Thoracic aorta (tissue), 2 donors: ENCODE measurements at regions not wholly inside any gene's neighbourhood (a gene's known extent, or its start where the extent isn't known, plus 50 kb on each side); places are given as distances from the start of the nearest gene placed in this dataset.

Source experiments
- ATAC-seq: fragments of 150-250 bp; one replicate; pipeline ENCODE4 v1.8.0; 2017; ENCODE audit warnings: low read depth; ENCODE audit not compliant: insufficient number of reproducible peaks, low FRiP score
- DNase-seq: peaks from one replicate; pipeline ENCODE4 v3.0.0-alpha.2; 2020; ENCODE audit warnings: low spot score
- H3K27ac ChIP-seq, 2 donors: fragments of 200-600 bp; sonication (generic); 1 replicate in 1 of 2; 2 replicates in 1 of 2; pipeline ENCODE4 v1.5.1; 2016; ENCODE audit warnings: mild to moderate bottlenecking in 2 of 2, moderate library complexity in 2 of 2
- H3K27me3 ChIP-seq: fragments of 200-600 bp; sonication (generic); replicated peaks from 2 replicates; pipeline ENCODE4 v1.6.0; 2016; ENCODE audit warnings: mild to moderate bottlenecking; ENCODE audit not compliant: insufficient read depth
- H3K36me3 ChIP-seq: fragments of 200-600 bp; sonication (generic); one replicate; pipeline ENCODE4 v1.5.1; 2016
- H3K4me1 ChIP-seq, 2 donors: fragments of 200-600 bp; sonication (generic); 1 replicate in 1 of 2; 2 replicates in 1 of 2; pipeline versions ENCODE4 v1.5.1 to v1.6.0; 2016; ENCODE audit warnings: low read depth in 2 of 2, mild to moderate bottlenecking in 1 of 2; ENCODE audit not compliant: control insufficient read depth in 1 of 2
- H3K4me3 ChIP-seq: fragments of 200-600 bp; sonication (generic); 2 replicates; pipeline ENCODE4 v1.5.1; 2016; ENCODE audit warnings: mild to moderate bottlenecking
- H3K9me3 ChIP-seq: fragments of 200-600 bp; sonication (generic); 2 replicates; pipeline ENCODE4 v1.5.1; 2016
- CTCF ChIP-seq: fragments of 200-600 bp; sonication (generic); IDR thresholded peaks from one replicate; pipeline ENCODE4 v1.5.1; 2019; ENCODE audit warnings: antibody characterized with exemption

- no peaks in the 10 kb centered on the region for H3K36me3 ChIP-seq
- ATAC-seq: no peak
- no peak for TF ChIP-seq CTCF
- no peak overlapping the region for H3K27ac ChIP-seq
- no peaks in the 10 kb centered on the region for H3K9me3 ChIP-seq
- peak overlapping the region; percentile 48 for H3K4me3 ChIP-seq
- no peaks in the 10 kb centered on the region for H3K27me3 ChIP-seq
- H3K4me1 ChIP-seq: peaks cover 0 to 5% of the 10 kb centered on the region in 2 donors
- no peak for DNase-seq
Observed at GRCh38 chr1:23619299-23620188, 60.2 kb upstream of the ID3 start.

GRCh38 chr1:23618586-23619083 is 59.3 kb upstream of the ID3 start:
- ATAC-seq (no peak), DNase-seq (no peak)
- no peak for TF ChIP-seq CTCF
- H3K4me1 ChIP-seq: peaks cover 0 to 5% of the 10 kb centered on the region in 2 donors
- H3K9me3 ChIP-seq: no peaks in the 10 kb centered on the region
- H3K27ac ChIP-seq: no peak overlapping the region
- H3K4me3 ChIP-seq: no peak overlapping the region
- H3K36me3 ChIP-seq: no peaks in the 10 kb centered on the region
- H3K27me3 ChIP-seq: no peaks in the 10 kb centered on the region

GRCh38 chr1:23617084-23617521 is 57.8 kb upstream of the ID3 start:
- ATAC-seq (no peak), DNase-seq (no peak)
- no peak overlapping the region for H3K4me3 ChIP-seq
- no peaks in the 10 kb centered on the region for H3K27me3 ChIP-seq
- peaks cover 0 to 5% of the 10 kb centered on the region in 2 donors for H3K4me1 ChIP-seq
- H3K27ac ChIP-seq: no peak overlapping the region
- H3K36me3 ChIP-seq: no peaks in the 10 kb centered on the region
- TF ChIP-seq CTCF: no peak
- no peaks in the 10 kb centered on the region for H3K9me3 ChIP-seq

- H3K27me3 ChIP-seq: no peaks in the 10 kb centered on the region
- no peak for TF ChIP-seq CTCF
- DNase-seq (no peak), ATAC-seq (no peak)
- H3K27ac ChIP-seq: no peak overlapping the region
- no peaks in the 10 kb centered on the region for H3K36me3 ChIP-seq
- peaks cover 0 to 5% of the 10 kb centered on the region in 2 donors for H3K4me1 ChIP-seq
- H3K9me3 ChIP-seq: no peaks in the 10 kb centered on the region
- H3K4me3 ChIP-seq: no peak overlapping the region
Observed at GRCh38 chr1:23616292-23616824, 57.1 kb upstream of the ID3 start.

GRCh38 chr1:23615852-23616251 is 56.6 kb upstream of the ID3 start:
- TF ChIP-seq CTCF: no peak
- Histone ChIP-seq H3K36me3 (no peaks in the 10 kb centered on the region), H3K27ac (no peak overlapping the region), H3K9me3 (no peaks in the 10 kb centered on the region), H3K4me3 (no peak overlapping the region), H3K4me1 (peaks cover 0 to 5% of the 10 kb centered on the region in 2 donors), H3K27me3 (no peaks in the 10 kb centered on the region)
- no peak for DNase-seq
- ATAC-seq: no peak
